HG03095 (cell line): ENCODE measurements at regions not wholly inside any gene's neighbourhood (a gene's known extent, or its start where the extent isn't known, plus 50 kb on each side); places are given as distances from the start of the nearest gene placed in this dataset.

Experiments used
- ATAC-seq: cut with Tn5 transposase; IDR thresholded peaks from one replicate; pipeline ENCODE4 v1.9.1; 2021; ENCODE audit warnings: moderate library complexity; ENCODE audit not compliant: unreplicated experiment

GRCh38 chr6:164013480-164014208, 599.1 kb downstream of the QKI start:
- no peak for ATAC-seq

DNA sequence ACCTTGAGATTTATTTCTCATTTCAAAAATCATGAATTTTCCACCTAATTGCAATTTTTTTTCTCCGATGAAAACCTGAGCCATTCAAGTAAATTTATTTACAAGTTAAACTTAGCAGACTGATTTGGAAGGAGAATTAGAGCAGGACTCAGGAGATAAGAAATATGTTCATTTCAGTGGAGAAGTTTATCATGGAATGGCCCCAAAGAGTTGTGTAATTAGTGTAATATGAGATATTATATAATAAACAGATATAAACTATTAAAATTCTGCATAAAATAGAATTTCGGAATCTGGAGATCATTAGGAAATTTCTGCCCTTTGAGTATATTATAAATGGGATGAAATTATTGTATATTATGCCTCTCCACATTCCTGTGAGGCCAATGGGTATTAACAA, 596.8 kb downstream of the QKI start:
- ATAC-seq: no peak

DNA sequence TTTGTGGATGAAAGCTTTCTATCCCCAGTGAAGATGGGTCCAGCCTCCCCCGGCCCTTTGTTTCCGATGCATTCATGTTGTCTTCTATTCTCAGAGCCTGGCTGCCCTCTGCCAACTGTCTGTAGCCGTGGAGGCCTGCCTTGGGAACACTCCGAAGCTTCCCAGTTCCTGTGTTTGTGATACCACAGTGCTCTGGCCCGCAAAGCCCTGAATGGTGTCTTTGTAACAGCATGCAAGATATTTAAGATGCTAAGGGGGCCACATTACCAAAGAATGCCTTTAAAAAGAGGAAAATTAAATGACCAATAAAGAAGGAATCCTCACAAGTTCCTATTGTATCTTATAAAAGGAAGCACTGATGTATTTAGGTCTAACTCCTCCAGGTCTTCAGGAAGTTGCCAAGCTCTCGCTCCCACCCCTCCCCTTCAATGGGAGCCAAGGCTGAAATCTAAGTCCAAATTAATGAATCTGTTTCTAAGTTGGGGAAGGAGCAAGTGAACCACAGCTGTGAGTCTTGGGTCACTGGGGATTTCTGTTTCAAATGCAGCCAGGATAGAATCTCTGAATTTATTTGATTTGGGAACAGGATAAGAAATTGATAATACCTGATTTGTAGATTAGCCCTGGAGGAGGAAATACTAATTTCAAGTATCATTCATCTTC, 596.1 kb downstream of the QKI start:
- no peak for ATAC-seq

DNA sequence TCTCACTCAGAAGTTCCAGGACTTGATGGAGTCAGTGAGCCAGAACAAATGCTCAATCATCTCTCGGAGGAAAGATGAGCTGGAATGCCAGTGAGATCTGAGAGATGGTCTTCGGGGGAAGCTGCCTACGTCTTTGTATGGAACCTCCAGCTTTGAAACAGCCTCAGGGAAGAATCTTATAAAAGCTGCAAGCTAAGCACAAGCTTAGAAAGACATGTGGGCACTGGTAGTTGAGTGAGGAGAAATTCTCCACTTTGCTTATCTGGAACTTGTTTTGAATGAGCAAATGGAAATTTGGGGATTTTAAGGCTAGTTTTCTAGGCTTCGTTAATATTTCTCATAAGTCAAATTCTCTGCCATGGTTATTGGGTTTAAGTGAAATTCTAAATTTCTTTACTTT, 594.4 kb downstream of the QKI start:
- no peak for ATAC-seq

GRCh38 chr6:164007881-164008280, 593.4 kb downstream of the QKI start:
- no peak for ATAC-seq

DNA sequence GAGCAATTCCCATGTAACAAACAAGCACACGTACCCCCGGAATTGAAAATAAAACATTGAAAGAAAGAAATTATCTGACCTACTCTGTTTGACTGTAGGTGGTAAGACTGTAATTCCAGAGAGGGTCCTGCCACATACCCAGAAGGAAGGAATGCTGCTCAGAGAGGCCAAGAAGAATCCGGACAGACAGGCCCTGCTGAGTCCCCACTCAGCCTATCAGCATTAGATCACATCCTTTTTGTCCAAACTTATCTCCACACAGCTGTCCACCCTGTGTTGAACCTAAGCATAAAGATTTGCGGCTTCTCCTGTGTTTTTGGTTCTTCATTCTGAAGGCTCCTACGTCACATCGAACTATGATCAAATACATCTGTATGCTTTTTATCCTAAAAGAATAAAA, 591.9 kb downstream of the QKI start:
- ATAC-seq: no peak

- ATAC-seq: no peak
These were observed 590.6 kb downstream of the QKI start for GRCh38 chr6:164005004-164005711.

GRCh38 chr6:164000276-164000675, 585.8 kb downstream of the QKI start:
- no peak for ATAC-seq

GRCh38 chr6:163999475-164000125, 585.1 kb downstream of the QKI start:
- no peak for ATAC-seq

DNA sequence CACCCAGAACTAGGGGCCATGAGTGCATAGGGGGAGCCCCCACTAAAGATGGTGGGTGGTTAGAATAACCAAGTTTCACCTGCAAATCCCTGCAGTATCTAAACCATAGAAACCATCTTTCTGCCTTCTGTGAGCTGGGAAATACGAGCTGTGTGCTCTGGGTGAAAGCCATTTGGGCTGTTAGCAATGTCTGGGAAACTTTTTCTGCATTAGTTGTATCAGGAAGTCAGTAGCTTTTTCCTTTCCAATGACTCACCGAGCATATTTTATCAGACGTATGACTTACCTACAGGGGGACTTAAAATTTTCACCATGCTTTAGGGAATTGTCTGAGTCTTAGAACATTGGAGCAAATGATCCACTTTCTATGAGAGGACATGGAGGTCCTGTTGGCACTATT, 584.0 kb downstream of the QKI start:
- ATAC-seq: no peak

- ATAC-seq: no peak
These were observed 582.0 kb downstream of the QKI start for GRCh38 chr6:163996491-163996890.

DNA sequence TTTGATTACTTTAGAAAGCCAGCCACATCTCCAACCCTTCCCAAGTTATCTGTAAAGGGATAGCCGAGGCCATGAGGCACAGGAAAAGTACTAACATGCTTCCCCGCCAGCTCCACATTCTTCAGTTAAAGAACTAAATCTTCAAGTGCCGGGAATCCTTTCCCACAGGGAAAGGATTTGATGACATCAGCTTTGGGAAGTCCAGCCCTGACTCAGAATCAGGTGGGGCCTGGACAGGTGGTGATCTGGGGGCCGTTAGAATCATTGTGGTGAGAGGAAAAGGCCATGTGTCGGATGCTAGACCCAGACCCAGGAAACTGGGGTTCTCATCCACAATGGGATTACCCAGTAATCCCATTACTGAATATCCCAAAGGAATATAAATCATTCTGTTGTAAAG, 580.0 kb downstream of the QKI start:
- ATAC-seq: no peak

- ATAC-seq: no peak
These were observed 578.2 kb downstream of the QKI start for GRCh38 chr6:163992701-163993100.

DNA sequence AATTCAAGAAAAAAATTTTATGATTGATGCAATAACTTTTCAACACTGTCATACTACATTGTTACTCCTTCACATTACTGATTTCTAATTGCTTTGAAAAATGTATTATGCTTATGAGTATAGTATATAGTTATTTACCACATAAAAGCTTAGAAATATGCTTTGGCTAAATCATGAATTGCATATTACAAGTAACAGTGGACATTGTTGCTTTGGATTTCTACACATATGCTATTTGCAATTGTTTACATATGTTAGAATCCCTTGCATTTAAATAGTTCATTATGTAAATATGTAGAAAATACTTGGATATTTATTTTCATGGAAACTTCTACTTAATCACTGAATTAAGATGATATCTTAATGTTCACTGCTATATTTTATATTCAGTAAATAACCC, 577.5 kb downstream of the QKI start:
- ATAC-seq: no peak

GRCh38 chr6:163991321-163991720, 576.8 kb downstream of the QKI start:
- ATAC-seq: no peak

- no peak for ATAC-seq
These were observed 571.8 kb downstream of the QKI start for GRCh38 chr6:163986313-163986712.

GRCh38 chr6:163985710-163986109, 571.2 kb downstream of the QKI start:
- no peak for ATAC-seq

DNA sequence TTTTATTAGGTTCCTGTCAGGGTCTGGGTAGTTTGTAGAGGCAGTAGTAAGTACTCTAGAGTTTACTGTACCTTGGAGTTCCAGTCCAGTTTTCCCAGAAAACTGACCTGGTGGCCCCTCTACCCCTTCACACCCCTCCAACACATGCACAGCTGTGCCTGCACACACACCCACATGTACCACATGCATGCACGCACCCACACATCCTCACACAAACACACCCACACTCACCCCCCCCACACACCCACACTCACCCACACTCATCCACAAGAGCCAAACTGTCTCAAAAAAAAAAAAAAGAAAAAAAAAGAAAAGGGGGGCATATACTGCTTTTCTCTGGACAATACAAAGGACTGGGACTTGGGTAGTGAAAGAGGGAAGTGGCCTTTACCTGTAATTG, 570.5 kb downstream of the QKI start:
- no peak for ATAC-seq

- ATAC-seq: no peak
These were observed 569.8 kb downstream of the QKI start for GRCh38 chr6:163984124-163984936.

DNA sequence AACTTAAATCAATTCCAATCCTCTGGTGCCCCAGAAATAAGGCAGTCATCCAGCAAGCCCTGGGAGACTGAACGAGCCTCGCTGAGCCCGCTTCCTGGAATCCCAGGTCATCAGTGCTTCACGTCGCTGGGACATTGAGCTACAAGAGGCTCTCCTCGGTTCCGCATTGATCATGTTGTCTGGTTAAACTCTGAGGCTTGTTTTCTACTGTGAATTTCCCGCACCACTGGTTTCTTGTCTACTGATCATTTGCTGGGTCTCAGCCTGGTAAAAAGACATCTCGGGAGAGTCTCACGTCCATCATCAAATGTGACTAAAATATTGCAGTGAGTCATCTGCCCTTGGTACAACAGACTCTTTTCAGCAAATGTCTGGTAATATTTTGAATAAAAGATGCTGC, 569.2 kb downstream of the QKI start:
- ATAC-seq: no peak

DNA sequence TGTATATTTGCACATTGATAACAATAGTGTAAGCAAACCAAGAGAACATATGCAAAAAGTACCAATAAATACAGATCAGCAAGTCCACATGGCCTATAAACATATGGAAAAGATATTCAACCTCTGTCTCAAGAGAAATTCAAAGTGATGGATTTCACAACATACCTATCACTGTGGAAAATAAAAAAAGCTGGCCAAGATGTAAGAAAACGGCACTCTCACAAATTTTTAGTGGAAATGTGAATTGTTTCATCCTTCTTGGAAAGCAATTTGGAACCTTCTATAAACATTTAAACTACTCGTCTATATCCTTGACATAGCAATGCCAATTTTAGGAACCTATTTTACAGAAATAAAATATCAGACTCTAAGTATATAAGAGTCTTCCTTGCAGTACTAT, 559.8 kb downstream of the QKI start:
- ATAC-seq: no peak
